M059J (cell line): ENCODE measurements at regions not wholly inside any gene's neighbourhood (a gene's known extent, or its start where the extent isn't known, plus 50 kb on each side); places are given as distances from the start of the nearest gene placed in this dataset.
A peak's percentile ranks its signal among the peaks of the same experiment; 100 is the strongest.

Experiments used
- DNase-seq: peaks from one replicate; pipeline ENCODE4 v3.0.0-alpha.2; 2012; ENCODE audit warnings: low read depth

- no peak for DNase-seq
Observed at GRCh38 chr4:41359836-41360213, 103.1 kb downstream of the UCHL1 start.

- DNase-seq = peak; percentile 77
Observed at GRCh38 chr4:41360214-41360920, 103.6 kb downstream of the UCHL1 start.

GRCh38 chr4:41360921-41361793, 104.4 kb downstream of the UCHL1 start:
- DNase-seq = peak; percentile 71

- peak; percentile 64 for DNase-seq
Observed at GRCh38 chr4:41361794-41362526, 105.2 kb downstream of the UCHL1 start.

- DNase-seq = no peak
Observed at GRCh38 chr4:41362621-41363383, 106.1 kb downstream of the UCHL1 start.

- peak; percentile 87 for DNase-seq
Observed at GRCh38 chr4:41363384-41363981, 106.8 kb downstream of the UCHL1 start.

- DNase-seq = no peak
Observed at GRCh38 chr4:41364876-41365275, 108.1 kb downstream of the UCHL1 start.

- no peak for DNase-seq
Observed at GRCh38 chr4:41365681-41366080, 109.0 kb downstream of the UCHL1 start.

- no peak for DNase-seq
Observed at GRCh38 chr4:41366911-41367517, 110.3 kb downstream of the UCHL1 start.

- DNase-seq = peak; percentile 77
Observed at GRCh38 chr4:41369680-41370079, 113.0 kb downstream of the UCHL1 start.

GRCh38 chr4:41373221-41373620, 116.5 kb downstream of the UCHL1 start:
- DNase-seq = no peak

GRCh38 chr4:41374490-41374889, 117.8 kb downstream of the UCHL1 start:
- no peak for DNase-seq

GRCh38 chr4:41375561-41375960, 118.8 kb downstream of the UCHL1 start:
- no peak for DNase-seq

GRCh38 chr4:41377196-41377595, 120.5 kb downstream of the UCHL1 start:
- DNase-seq = no peak

GRCh38 chr4:41379230-41379629, 122.5 kb downstream of the UCHL1 start:
- peak; percentile 68 for DNase-seq

GRCh38 chr4:41380511-41381157, 123.9 kb downstream of the UCHL1 start:
- peak; percentile 52 for DNase-seq

- no peak for DNase-seq
Observed at GRCh38 chr4:41381384-41381783, 124.7 kb downstream of the UCHL1 start.

GRCh38 chr4:41384992-41385391, 128.3 kb downstream of the UCHL1 start:
- DNase-seq = no peak

GRCh38 chr4:41385481-41385880, 128.8 kb downstream of the UCHL1 start:
- no peak for DNase-seq

- DNase-seq = no peak
Observed at GRCh38 chr4:41388080-41388479, 131.4 kb downstream of the UCHL1 start.
